Right ventricle myocardium inferior (tissue), 1 donor: ENCODE measurements at regions not wholly inside any gene's neighbourhood (a gene's known extent, or its start where the extent isn't known, plus 50 kb on each side); places are given as distances from the start of the nearest gene placed in this dataset.

Experiments
- ATAC-seq: fragments of 200-7000 bp; cut with Tn5 transposase; one replicate; pipeline ENCODE4 v1.9.1; 2020; ENCODE audit warnings: mild to moderate bottlenecking, moderate library complexity
- DNase-seq: peaks from one replicate; pipeline ENCODE4 v3.0.0; 2021; ENCODE audit errors: missing footprints
- intact Hi-C: fragments of 100-400 bp; cut with DNase I; formaldehyde crosslinking; loops from one replicate; pipeline ENCODE4 v1.11.0; 2022
- donor health status: DM: no; HTN: yes; CAD: no; lungs with severe emphysema.

- ATAC-seq (no peak), DNase-seq (no peak)
- intact Hi-C loops: no loop called here
Observed at GRCh38 chr7:156185076-156185475, 372.8 kb upstream of the SHH start.

GRCh38 chr7:156184164-156184563 is 371.9 kb upstream of the SHH start:
- no peak for DNase-seq
- intact Hi-C loops: no loop called here
- ATAC-seq: no peak

- DNase-seq (no peak), ATAC-seq (no peak)
- intact Hi-C loops: no loop called here
Observed at GRCh38 chr7:156180451-156181229, 368.4 kb upstream of the SHH start.

- intact Hi-C loops: no loop called here
- ATAC-seq: no peak
- DNase-seq: no peak
Observed at GRCh38 chr7:156179872-156180390, 367.7 kb upstream of the SHH start.

GRCh38 chr7:156178857-156179256 is 366.6 kb upstream of the SHH start:
- ATAC-seq: no peak
- DNase-seq: no peak
- intact Hi-C loops: no loop called here

GRCh38 chr7:156178214-156178613 is 366.0 kb upstream of the SHH start:
- intact Hi-C loops: no loop called here
- no peak for ATAC-seq
- no peak for DNase-seq

- ATAC-seq (no peak), DNase-seq (no peak)
- intact Hi-C loops: no loop called here
Observed at GRCh38 chr7:156177422-156178055, 365.3 kb upstream of the SHH start.

- intact Hi-C loops: no loop called here
- ATAC-seq (no peak), DNase-seq (no peak)
Observed at GRCh38 chr7:156176039-156176438, 363.8 kb upstream of the SHH start.

GRCh38 chr7:156175003-156175402 is 362.7 kb upstream of the SHH start:
- no peak for DNase-seq
- no peak for ATAC-seq
- intact Hi-C loops: no loop called here

GRCh38 chr7:156174428-156174827 is 362.2 kb upstream of the SHH start:
- no peak for DNase-seq
- no peak for ATAC-seq
- intact Hi-C loops: no loop called here

- no peak for DNase-seq
- no peak for ATAC-seq
- intact Hi-C loops: no loop called here
Observed at GRCh38 chr7:156173748-156174353, 361.6 kb upstream of the SHH start.

- intact Hi-C loops: no loop called here
- no peak for DNase-seq
- no peak for ATAC-seq
Observed at GRCh38 chr7:156173346-156173745, 361.1 kb upstream of the SHH start.

- no peak for ATAC-seq
- intact Hi-C loops: no loop called here
- no peak for DNase-seq
Observed at GRCh38 chr7:156172638-156173037, 360.4 kb upstream of the SHH start.

GRCh38 chr7:156169474-156170370 is 357.5 kb upstream of the SHH start:
- intact Hi-C loops: no loop called here
- DNase-seq (no peak), ATAC-seq (no peak)

- DNase-seq (no peak), ATAC-seq (no peak)
- intact Hi-C loops: no loop called here
Observed at GRCh38 chr7:156168434-156168833, 356.2 kb upstream of the SHH start.

GRCh38 chr7:156167987-156168386 is 355.7 kb upstream of the SHH start:
- ATAC-seq (no peak), DNase-seq (no peak)
- intact Hi-C loops: no loop called here

GRCh38 chr7:156167417-156167807 is 355.1 kb upstream of the SHH start:
- ATAC-seq (no peak), DNase-seq (no peak)
- intact Hi-C loops: no loop called here

GRCh38 chr7:156166692-156167416 is 354.6 kb upstream of the SHH start:
- intact Hi-C loops: no loop called here
- DNase-seq: no peak
- no peak for ATAC-seq

GRCh38 chr7:156163747-156164146 is 351.5 kb upstream of the SHH start:
- DNase-seq (no peak), ATAC-seq (no peak)
- intact Hi-C loops: no loop called here
